CD4-positive, CD25-positive, alpha-beta regulatory T cell (primary cell): ENCODE measurements at regions not wholly inside any gene's neighbourhood (a gene's known extent, or its start where the extent isn't known, plus 50 kb on each side); places are given as distances from the start of the nearest gene placed in this dataset.
A peak's percentile ranks its signal among the peaks of the same experiment; 100 is the strongest.
"Not testable (repeated sequence)": the region's sequence is repeated elsewhere in the genome, so short reads cannot be mapped to it uniquely, and the experiment has no call there.

Source experiments
- ATAC-seq, 2 donors: fragments of 150-1000 bp; cut with Tn5 transposase; one replicate each; pipeline ENCODE4 v1.10.0; 2021; ENCODE audit warnings: low read depth in 2 of 2, moderate number of reproducible peaks in 2 of 2, moderate library complexity in 1 of 2
- DNase-seq, 3 donors: peaks; one replicate each; pipeline versions ENCODE4 v3.0.0 to v3.0.0-alpha.2; 2012 to 2022; ENCODE audit warnings: mixed read lengths in 1 of 3
- H3K27ac ChIP-seq: one replicate; pipeline ENCODE4 v1.7.0; 2013; ENCODE audit warnings: mild to moderate bottlenecking, low read length; ENCODE audit not compliant: insufficient read depth, poor library complexity, severe bottlenecking
- H3K27me3 ChIP-seq: one replicate; pipeline ENCODE4 v1.7.0; 2013; ENCODE audit warnings: low read length; ENCODE audit not compliant: control insufficient read depth, insufficient read depth
- H3K36me3 ChIP-seq: one replicate; pipeline ENCODE4 v1.7.0; 2013; ENCODE audit warnings: mild to moderate bottlenecking, low read length, moderate library complexity; ENCODE audit not compliant: control insufficient read depth, insufficient read depth
- H3K4me1 ChIP-seq: 2 replicates; pipeline ENCODE4 v1.7.0; 2013; ENCODE audit warnings: mild to moderate bottlenecking, low read length; ENCODE audit not compliant: insufficient read depth, control insufficient read depth, poor library complexity, severe bottlenecking
- H3K4me3 ChIP-seq: one replicate; pipeline ENCODE4 v1.7.0; 2013; ENCODE audit warnings: low read depth, mild to moderate bottlenecking, low read length, moderate library complexity
- H3K9me3 ChIP-seq, 2 experiments: 1 replicate in 1 of 2; 2 replicates in 1 of 2; pipeline ENCODE4 v1.7.0; 2013; ENCODE audit warnings: low read length in 2 of 2, mild to moderate bottlenecking in 1 of 2, moderate library complexity in 1 of 2; ENCODE audit not compliant: control insufficient read depth in 2 of 2
- H3K27ac Mint-ChIP-seq, 3 donors: one replicate each; pipeline ENCODE4 v1.8.0; 2020 to 2022; ENCODE audit warnings: mild to moderate bottlenecking in 3 of 3, mixed read lengths in 3 of 3, moderate library complexity in 2 of 3
- H3K27me3 Mint-ChIP-seq: one replicate; pipeline ENCODE4 v1.8.0; 2022; ENCODE audit warnings: mild to moderate bottlenecking, mixed read lengths
- H3K36me3 Mint-ChIP-seq: one replicate; pipeline ENCODE4 v1.8.0; 2020; ENCODE audit warnings: mixed read lengths
- H3K4me1 Mint-ChIP-seq, 4 donors: one replicate each; pipeline ENCODE4 v1.8.0; 2020 to 2022; ENCODE audit warnings: mixed read lengths in 4 of 4, mild to moderate bottlenecking in 1 of 4
- H3K4me3 Mint-ChIP-seq, 4 donors: one replicate each; pipeline ENCODE4 v1.8.0; 2020 to 2022; ENCODE audit warnings: mild to moderate bottlenecking in 4 of 4, mixed read lengths in 4 of 4, moderate library complexity in 3 of 4
- H3K9me3 Mint-ChIP-seq, 7 donors: one replicate each; pipeline ENCODE4 v1.8.0; 2020 to 2022; ENCODE audit warnings: mixed read lengths in 7 of 7, mild to moderate bottlenecking in 3 of 7, moderate library complexity in 2 of 7

DNA sequence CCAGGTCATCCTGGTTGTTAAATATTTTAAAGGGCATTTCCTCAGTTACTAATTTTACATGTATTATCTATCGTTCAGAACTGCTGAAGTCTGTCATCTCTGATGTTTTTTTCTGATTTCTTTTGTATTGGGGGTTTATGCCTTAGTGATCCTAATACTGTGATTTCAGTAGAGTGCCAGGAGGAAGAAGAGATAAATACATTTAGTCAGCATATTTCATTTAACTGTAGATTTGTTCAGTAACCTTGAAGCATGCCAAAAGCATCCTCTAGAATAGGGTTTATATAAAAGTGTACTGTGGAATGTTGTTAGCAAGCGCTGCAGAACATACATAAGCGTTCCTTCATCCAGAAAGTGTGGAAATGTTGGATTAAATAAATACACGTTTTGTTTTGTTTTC, 342.3 kb upstream of the DPPA4 start:
- no peaks in the 10 kb centered on the region for H3K9me3 Mint-ChIP-seq
- DNase-seq = no peak
- no peaks in the 10 kb centered on the region for H3K36me3 Mint-ChIP-seq
- ATAC-seq = no peak
- Histone ChIP-seq H3K36me3 (no peaks in the 10 kb centered on the region), H3K9me3 (no peaks in the 10 kb centered on the region), H3K4me1 (no peaks in the 10 kb centered on the region), H3K27me3 (no peaks in the 10 kb centered on the region), H3K4me3 (no peak overlapping the region), H3K27ac (no peak overlapping the region)
- no peaks in the 10 kb centered on the region for H3K27me3 Mint-ChIP-seq
- H3K4me3 Mint-ChIP-seq = no peak overlapping the region
- no peak overlapping the region for H3K27ac Mint-ChIP-seq
- H3K4me1 Mint-ChIP-seq = no peaks in the 10 kb centered on the region

DNA sequence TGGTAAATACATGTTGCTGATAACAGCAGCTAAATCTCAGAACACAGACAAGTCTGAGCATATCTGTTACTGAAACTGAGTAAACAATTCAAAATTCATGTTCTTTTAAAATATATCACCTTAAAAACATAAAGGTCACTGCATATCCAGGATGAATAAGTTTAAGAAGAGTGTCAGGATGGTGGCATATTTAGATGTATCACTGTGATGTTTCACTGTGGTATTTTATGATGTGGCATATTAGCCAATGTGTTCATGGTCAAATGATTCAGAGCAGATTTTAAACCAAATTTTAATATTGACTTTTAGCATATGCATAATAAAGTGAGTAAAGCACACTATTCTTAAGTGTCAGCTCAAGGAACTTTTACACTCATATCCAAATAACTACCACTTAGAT, 346.4 kb upstream of the DPPA4 start:
- no peak overlapping the region for H3K27ac Mint-ChIP-seq
- no peaks in the 10 kb centered on the region for H3K36me3 Mint-ChIP-seq
- no peaks in the 10 kb centered on the region for H3K4me1 Mint-ChIP-seq
- no peaks in the 10 kb centered on the region for H3K9me3 ChIP-seq
- H3K27me3 ChIP-seq = no peaks in the 10 kb centered on the region
- H3K9me3 Mint-ChIP-seq = peaks cover 0 to under 1% (median 0%) of the 10 kb centered on the region in 7 donors
- ATAC-seq (no peak), DNase-seq (no peak)
- H3K4me3 ChIP-seq = no peak overlapping the region
- H3K36me3 ChIP-seq = no peaks in the 10 kb centered on the region
- H3K4me1 ChIP-seq = no peaks in the 10 kb centered on the region
- no peak overlapping the region for H3K27ac ChIP-seq
- no peak overlapping the region for H3K4me3 Mint-ChIP-seq
- no peaks in the 10 kb centered on the region for H3K27me3 Mint-ChIP-seq

DNA sequence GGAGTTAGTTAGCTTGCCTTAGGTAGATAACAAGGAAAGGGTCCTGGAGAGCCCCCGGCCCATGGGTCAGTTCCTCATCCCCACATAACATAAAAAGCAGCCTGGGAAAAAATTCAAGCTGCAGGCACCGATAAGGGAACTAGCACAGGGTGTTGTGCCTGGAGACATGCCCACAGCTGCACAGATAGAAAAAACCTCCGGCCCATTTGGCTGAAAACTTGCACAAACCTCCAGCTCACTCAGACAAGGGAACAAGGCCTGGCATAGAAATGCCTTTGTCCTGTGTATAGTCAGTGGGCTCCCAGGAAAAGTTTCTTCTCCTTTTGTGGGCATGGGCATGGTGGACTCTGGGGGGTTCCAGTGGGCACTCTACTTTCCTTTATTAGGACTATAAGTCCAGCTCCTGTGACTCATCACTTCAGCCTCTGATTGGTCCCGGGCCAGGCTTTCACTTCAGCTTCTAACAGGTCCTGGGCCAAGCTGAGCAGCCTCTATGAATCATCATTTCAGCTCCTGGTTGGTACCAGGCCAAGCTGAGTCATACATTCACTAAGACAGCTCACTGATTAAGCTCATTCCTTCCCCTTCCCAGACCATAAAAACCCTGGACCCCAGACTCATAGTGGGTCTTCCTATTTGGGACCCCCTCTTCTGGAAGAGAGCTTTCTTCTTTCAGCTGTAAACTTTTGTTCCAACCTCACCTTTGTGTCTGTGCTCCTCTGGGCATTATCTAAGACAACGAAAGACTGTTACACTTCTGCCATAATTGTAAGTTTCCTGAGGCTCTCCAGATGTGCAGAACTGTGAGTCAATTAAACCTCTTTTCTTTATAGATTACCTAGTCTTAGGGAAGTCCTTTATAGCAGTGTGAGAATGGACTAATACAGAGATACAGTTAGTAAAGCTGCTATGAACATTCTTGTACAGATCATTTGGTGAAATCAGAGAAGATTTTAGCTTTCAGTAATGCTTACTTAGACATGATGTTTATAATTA, 348.0 kb upstream of the DPPA4 start:
- Mint-ChIP-seq H3K27me3 (no peaks in the 10 kb centered on the region), H3K9me3 (peaks cover 0 to 3% (median 0%) of the 10 kb centered on the region in 7 donors), H3K4me1 (no peaks in the 10 kb centered on the region), H3K36me3 (no peaks in the 10 kb centered on the region), H3K4me3 (no peak overlapping the region), H3K27ac (no peak overlapping the region)
- H3K4me3 ChIP-seq = no peak overlapping the region
- no peaks in the 10 kb centered on the region for H3K36me3 ChIP-seq
- H3K27me3 ChIP-seq = no peaks in the 10 kb centered on the region
- DNase-seq (no peak), ATAC-seq (no peak)
- no peaks in the 10 kb centered on the region for H3K9me3 ChIP-seq
- no peaks in the 10 kb centered on the region for H3K4me1 ChIP-seq
- no peak overlapping the region for H3K27ac ChIP-seq

DNA sequence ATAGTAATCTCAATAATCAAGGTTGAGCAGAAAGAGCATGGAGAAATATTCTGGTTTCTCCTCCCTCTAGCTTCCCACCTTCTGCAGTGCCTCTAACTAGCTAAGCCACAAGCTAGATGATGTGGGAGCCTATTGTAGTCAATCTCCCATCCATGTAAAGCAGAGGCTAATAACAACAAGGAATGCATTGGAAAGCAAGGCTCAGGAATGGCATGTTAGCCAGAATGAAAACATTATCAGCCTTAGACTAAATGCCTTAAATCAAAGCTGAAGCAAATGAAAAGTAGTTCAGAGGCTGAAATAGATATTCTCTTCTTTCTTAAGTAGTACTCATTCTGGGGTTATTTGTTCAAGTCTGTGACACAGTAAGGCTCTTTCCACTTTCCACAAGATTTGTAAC, 350.3 kb upstream of the DPPA4 start:
- DNase-seq (no peak), ATAC-seq (no peak)
- Histone ChIP-seq H3K4me1 (no peaks in the 10 kb centered on the region), H3K4me3 (no peak overlapping the region), H3K9me3 (no peaks in the 10 kb centered on the region), H3K36me3 (no peaks in the 10 kb centered on the region), H3K27ac (no peak overlapping the region), H3K27me3 (no peaks in the 10 kb centered on the region)
- H3K9me3 Mint-ChIP-seq = peaks cover 1 to 19% (median 5%) of the 10 kb centered on the region in 7 donors
- H3K4me3 Mint-ChIP-seq = no peak overlapping the region
- H3K36me3 Mint-ChIP-seq = no peaks in the 10 kb centered on the region
- no peaks in the 10 kb centered on the region for H3K4me1 Mint-ChIP-seq
- H3K27ac Mint-ChIP-seq = no peak overlapping the region
- H3K27me3 Mint-ChIP-seq = no peaks in the 10 kb centered on the region

DNA sequence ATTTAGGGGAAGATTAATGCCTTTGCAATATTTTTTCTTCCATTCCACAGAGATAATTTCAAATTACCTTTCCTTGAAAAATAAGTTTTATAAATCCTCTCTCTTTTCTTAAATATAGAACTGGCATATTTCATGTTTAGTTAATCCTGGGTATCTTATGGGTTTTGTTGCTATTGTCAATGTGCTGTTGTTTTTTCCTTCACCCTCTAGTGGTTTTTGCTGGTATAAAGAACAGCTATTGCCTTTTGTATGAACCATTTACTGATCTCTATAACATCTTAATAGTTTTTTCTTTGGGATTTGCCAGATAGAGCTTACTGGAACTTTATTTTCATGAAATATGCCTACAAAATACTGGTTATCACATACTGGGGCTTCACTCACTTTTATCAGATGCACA, 359.6 kb upstream of the DPPA4 start:
- peaks cover 0 to 2% (median 0%) of the 10 kb centered on the region in 4 donors for H3K4me1 Mint-ChIP-seq
- no peaks in the 10 kb centered on the region for H3K4me1 ChIP-seq
- H3K4me3 Mint-ChIP-seq = no peak overlapping the region
- no peaks in the 10 kb centered on the region for H3K36me3 ChIP-seq
- peaks cover 3 to 23% (median 8%) of the 10 kb centered on the region in 7 donors for H3K9me3 Mint-ChIP-seq
- DNase-seq (no peak), ATAC-seq (no peak)
- no peaks in the 10 kb centered on the region for H3K27me3 ChIP-seq
- H3K9me3 ChIP-seq = no peaks in the 10 kb centered on the region
- no peaks in the 10 kb centered on the region for H3K36me3 Mint-ChIP-seq
- no peak overlapping the region for H3K27ac ChIP-seq
- no peak overlapping the region for H3K4me3 ChIP-seq
- H3K27me3 Mint-ChIP-seq = peaks cover 4% of the 10 kb centered on the region
- peak overlapping the region in 1 of 3 donors; percentile 35 for H3K27ac Mint-ChIP-seq

DNA sequence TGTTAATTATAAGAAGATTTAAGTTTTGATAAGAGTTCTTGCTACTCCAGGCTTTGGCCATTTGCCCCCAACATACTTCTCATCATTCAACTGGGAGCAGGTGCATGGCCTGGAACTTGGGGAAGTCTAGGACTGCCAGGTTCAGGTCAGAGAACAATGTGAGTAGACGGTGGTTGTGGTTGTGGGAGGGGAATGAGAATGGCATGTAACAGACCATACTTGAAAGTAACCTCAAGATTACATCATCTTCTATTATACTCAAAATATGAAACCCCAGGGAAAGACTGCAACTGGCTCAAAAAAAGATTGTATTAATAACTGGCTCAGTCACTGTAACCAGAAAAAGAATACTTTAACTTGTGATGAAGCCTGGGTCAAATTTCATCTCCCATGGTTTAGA, 364.9 kb upstream of the DPPA4 start:
- ATAC-seq (no peak), DNase-seq (peak in 1 of 3 donors; percentile 31)
- H3K4me1 ChIP-seq = no peaks in the 10 kb centered on the region
- no peak overlapping the region for H3K4me3 Mint-ChIP-seq
- H3K27me3 Mint-ChIP-seq = no peaks in the 10 kb centered on the region
- no peak overlapping the region for H3K4me3 ChIP-seq
- no peaks in the 10 kb centered on the region for H3K36me3 Mint-ChIP-seq
- H3K27me3 ChIP-seq = no peaks in the 10 kb centered on the region
- H3K27ac Mint-ChIP-seq = no peak overlapping the region
- no peaks in the 10 kb centered on the region for H3K36me3 ChIP-seq
- H3K9me3 Mint-ChIP-seq = peaks cover 0 to 3% (median 0%) of the 10 kb centered on the region in 7 donors
- no peak overlapping the region for H3K27ac ChIP-seq
- no peaks in the 10 kb centered on the region for H3K9me3 ChIP-seq
- H3K4me1 Mint-ChIP-seq = peaks cover 0 to 7% (median 2%) of the 10 kb centered on the region in 4 donors

DNA sequence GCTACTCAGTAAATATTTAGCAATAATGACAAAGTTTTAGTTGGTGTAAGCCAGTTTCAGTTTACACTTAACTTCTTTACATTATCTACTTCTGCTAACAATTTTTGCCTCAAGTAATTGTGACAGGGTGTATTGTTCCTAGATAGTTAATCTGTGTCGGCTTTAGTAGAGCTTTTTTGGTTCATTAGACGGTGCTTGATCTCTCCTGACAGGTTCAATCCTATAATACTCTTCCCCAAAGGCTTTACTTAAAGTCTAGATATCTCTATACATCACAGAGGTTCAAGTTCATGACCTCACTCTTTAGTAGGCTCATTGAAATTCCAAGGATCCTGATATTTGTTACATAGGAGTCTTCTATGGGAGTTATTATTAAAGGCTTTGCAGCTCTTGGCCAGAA, 365.6 kb upstream of the DPPA4 start:
- H3K4me3 ChIP-seq = no peak overlapping the region
- no peaks in the 10 kb centered on the region for H3K36me3 ChIP-seq
- no peaks in the 10 kb centered on the region for H3K27me3 ChIP-seq
- Mint-ChIP-seq H3K4me3 (no peak overlapping the region), H3K27ac (no peak overlapping the region), H3K4me1 (peaks cover 0 to 7% (median 2%) of the 10 kb centered on the region in 4 donors), H3K9me3 (no peaks in the 10 kb centered on the region), H3K27me3 (no peaks in the 10 kb centered on the region), H3K36me3 (no peaks in the 10 kb centered on the region)
- H3K4me1 ChIP-seq = no peaks in the 10 kb centered on the region
- no peaks in the 10 kb centered on the region for H3K9me3 ChIP-seq
- no peak overlapping the region for H3K27ac ChIP-seq
- no peak for DNase-seq
- no peak for ATAC-seq

DNA sequence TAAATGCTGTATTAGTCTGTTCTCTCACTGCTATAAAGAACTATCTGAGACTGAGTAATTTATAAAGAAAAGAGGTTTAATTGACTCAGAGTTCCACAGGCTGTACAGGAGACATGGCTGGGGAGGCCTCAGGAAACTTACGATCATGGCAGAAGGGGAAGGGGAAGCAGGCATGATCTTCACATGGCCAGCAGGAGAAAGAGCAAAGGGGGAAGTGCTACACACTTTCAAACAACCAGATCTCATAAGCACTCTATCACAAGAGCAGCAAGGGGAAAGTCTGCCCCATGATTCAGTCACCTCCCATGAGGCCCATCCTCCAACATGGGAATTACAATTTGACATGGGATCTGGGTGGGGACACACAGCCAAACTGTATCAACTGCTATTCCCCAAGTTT, 367.8 kb upstream of the DPPA4 start:
- not testable (repeated sequence) for H3K9me3 ChIP-seq, H3K27ac Mint-ChIP-seq

More for the DNA sequence above, 367.8 kb upstream of the DPPA4 start:
- not testable (repeated sequence) for H3K4me3 ChIP-seq, H3K27me3 ChIP-seq, H3K4me1 ChIP-seq, H3K36me3 Mint-ChIP-seq, H3K27me3 Mint-ChIP-seq, ATAC-seq, H3K36me3 ChIP-seq, H3K4me1 Mint-ChIP-seq, H3K4me3 Mint-ChIP-seq, H3K9me3 Mint-ChIP-seq, H3K27ac ChIP-seq, DNase-seq
